Testis (tissue), 2 donors: ENCODE measurements at regions not wholly inside any gene's neighbourhood (a gene's known extent, or its start where the extent isn't known, plus 50 kb on each side); places are given as distances from the start of the nearest gene placed in this dataset.
"Not testable (repeated sequence)": the region's sequence is repeated elsewhere in the genome, so short reads cannot be mapped to it uniquely, and the experiment has no call there.

Experiments used
- CTCF ChIP-seq, 3 experiments: fragments of 450-650 bp in 2 of 3; fragments of 200-600 bp in 1 of 3; sonication (generic) in 1 of 3; IDR thresholded peaks; one replicate each; pipeline ENCODE4 v1.5.1; 2016 to 2019; ENCODE audit warnings: antibody characterized with exemption in 3 of 3, mild to moderate bottlenecking in 2 of 3, moderate library complexity in 1 of 3
- POLR2A ChIP-seq: fragments of 450-650 bp; IDR thresholded peaks from one replicate; pipeline ENCODE4 v1.6.1; 2017; ENCODE audit warnings: antibody characterized with exemption, mild to moderate bottlenecking, moderate library complexity

- not testable (repeated sequence) for TF ChIP-seq CTCF (IDR thresholded peaks at IDR 0.05); POLR2A
Measured at GRCh38 chr20:50455245-50455644, 54.9 kb upstream of the PTPN1 start.
